ENCODE measurements at regions not wholly inside any gene's neighbourhood (a gene's known extent, or its start where the extent isn't known, plus 50 kb on each side); places are given as distances from the start of the nearest gene placed in this dataset.
"Not testable (repeated sequence)": the region's sequence is repeated elsewhere in the genome, so short reads cannot be mapped to it uniquely, and the experiment has no call there.

DNA sequence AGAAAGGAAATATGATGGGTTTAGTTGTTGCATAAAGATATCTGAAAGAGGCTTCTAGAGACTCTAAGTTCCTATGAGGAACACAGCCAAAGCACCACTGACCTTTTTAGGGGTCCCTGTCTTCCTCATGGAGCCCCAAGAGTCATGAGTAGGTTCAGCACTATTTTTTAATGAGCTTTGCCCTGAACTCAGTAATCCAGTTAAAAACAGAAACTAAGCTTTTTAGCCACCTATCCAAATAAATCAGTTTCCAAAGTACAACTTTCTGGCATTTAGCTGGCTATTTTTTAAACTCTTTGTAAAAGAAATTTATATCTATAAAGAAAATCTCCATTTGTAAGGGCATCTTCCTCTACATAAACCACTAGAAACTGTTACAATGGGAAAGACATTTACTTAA is 241.8 kb upstream of the UBASH3B start:
- POLR2A ChIA-PET (ENCODE audit: partially characterized antibody) = no interaction called here
- peaks cover 0 to 38% (median 27%) of the 10 kb centered on the region in 8 donors for H3K9me3 Mint-ChIP-seq

DNA sequence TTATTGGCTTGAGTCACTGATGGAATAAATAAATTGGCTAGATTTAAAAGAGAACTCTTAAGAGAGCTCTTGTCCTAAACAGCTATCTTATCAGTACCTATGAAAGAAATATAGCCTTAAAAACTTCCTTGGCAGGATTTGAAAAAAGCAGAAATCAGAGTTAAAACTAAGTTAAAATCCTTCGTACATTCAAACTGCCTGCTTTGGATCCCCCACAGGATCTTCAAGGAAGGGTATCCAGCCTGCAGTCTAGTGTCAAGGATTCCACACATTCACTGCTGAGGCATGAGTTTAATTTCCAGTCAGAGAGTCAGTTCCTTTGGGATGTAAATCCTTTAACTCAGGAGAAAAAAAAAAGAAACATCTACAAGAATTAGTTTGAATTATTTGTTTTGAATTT is 242.9 kb upstream of the UBASH3B start:
- Mint-ChIP-seq H3K27ac (no peak overlapping the region), H3K9me3 (peaks cover 0 to 32% (median 23%) of the 10 kb centered on the region in 8 donors), H3K27me3 (peaks cover 3 to 4% of the 10 kb centered on the region in 2 donors), H3K36me3 (peaks cover 0 to 1% of the 10 kb centered on the region in 2 donors), H3K4me3 (no peak overlapping the region), H3K4me1 (no peaks in the 10 kb centered on the region)
- Histone ChIP-seq H3K4me3 (ENCODE audit: low read length in 2 of 2) (no peak overlapping the region), H3K4me1 (ENCODE audit: insufficient read depth, low read length) (no peaks in the 10 kb centered on the region), H3K36me3 (ENCODE audit: insufficient read depth, low read length) (no peaks in the 10 kb centered on the region), H3K27ac (ENCODE audit: low read depth, low read length) (no peak overlapping the region), H3K9me3 (ENCODE audit: control insufficient read depth in 1 of 2, low read length in 2 of 2) (no peaks in the 10 kb centered on the region), H3K27me3 (ENCODE audit: insufficient read depth, low read length) (no peaks in the 10 kb centered on the region)
- intact Hi-C loops (cut with micrococcal nuclease) = no loop called here
- ChIA-PET POLR2A (ENCODE audit: partially characterized antibody) (no interaction called here), CTCF (ENCODE audit: partially characterized antibody) (no interaction called here)
- DNase-seq = no peak

More for the DNA sequence above, 241.8 kb upstream of the UBASH3B start:
- Histone ChIP-seq H3K27me3 (ENCODE audit: insufficient read depth, low read length) (no peaks in the 10 kb centered on the region), H3K36me3 (ENCODE audit: insufficient read depth, low read length) (no peaks in the 10 kb centered on the region), H3K4me1 (ENCODE audit: insufficient read depth, low read length) (no peaks in the 10 kb centered on the region), H3K4me3 (ENCODE audit: low read length in 2 of 2) (no peak overlapping the region), H3K9me3 (ENCODE audit: control insufficient read depth in 1 of 2, low read length in 2 of 2) (no peaks in the 10 kb centered on the region), H3K27ac (ENCODE audit: low read depth, low read length) (no peak overlapping the region)
- CTCF ChIA-PET (ENCODE audit: partially characterized antibody) = interaction anchor here (1.0 kb wide), 1 partner anchor 12 kb away, joined by 3 read pairs; no protein-coding TSS in a partner anchor
- H3K4me1 Mint-ChIP-seq = no peaks in the 10 kb centered on the region
- peaks cover 0 to 1% of the 10 kb centered on the region in 2 donors for H3K36me3 Mint-ChIP-seq
- no peak for DNase-seq
- H3K27me3 Mint-ChIP-seq = peaks cover 2 to 3% of the 10 kb centered on the region in 2 donors
- intact Hi-C loops (cut with micrococcal nuclease) = no loop called here
- H3K4me3 Mint-ChIP-seq = no peak overlapping the region
- H3K27ac Mint-ChIP-seq = no peak overlapping the region

DNA sequence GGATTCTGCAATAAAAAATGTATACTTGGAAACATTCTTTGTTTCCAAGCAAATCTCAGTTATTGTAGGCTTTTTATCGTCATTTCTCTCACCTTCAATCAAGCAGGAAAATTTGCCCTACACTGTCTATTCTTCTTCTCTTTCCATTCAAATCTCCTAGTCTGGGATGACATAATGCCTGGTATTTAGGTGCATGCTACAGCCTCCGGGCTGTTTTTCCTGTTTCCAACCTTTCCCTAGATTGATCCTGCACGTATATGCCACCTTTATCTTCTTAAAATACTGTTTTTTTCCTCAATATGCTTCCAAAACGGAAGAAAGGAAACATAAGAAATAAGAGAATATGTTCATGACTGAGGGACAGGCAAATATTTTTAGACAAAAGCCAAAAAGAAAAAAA is 249.1 kb upstream of the UBASH3B start:
- Histone ChIP-seq H3K36me3 (ENCODE audit: insufficient read depth, low read length) (no peaks in the 10 kb centered on the region), H3K9me3 (ENCODE audit: control insufficient read depth in 1 of 2, low read length in 2 of 2) (no peaks in the 10 kb centered on the region), H3K27me3 (ENCODE audit: insufficient read depth, low read length) (no peaks in the 10 kb centered on the region), H3K27ac (ENCODE audit: low read depth, low read length) (no peak overlapping the region), H3K4me3 (ENCODE audit: low read length in 2 of 2) (no peak overlapping the region), H3K4me1 (ENCODE audit: insufficient read depth, low read length) (no peaks in the 10 kb centered on the region)
- Mint-ChIP-seq H3K4me3 (no peak overlapping the region), H3K36me3 (no peaks in the 10 kb centered on the region), H3K4me1 (no peaks in the 10 kb centered on the region), H3K9me3 (peaks cover 0 to 8% (median 0%) of the 10 kb centered on the region in 8 donors), H3K27ac (no peak overlapping the region), H3K27me3 (peaks cover 6 to 7% of the 10 kb centered on the region in 2 donors)
- no peak for DNase-seq
- ChIA-PET CTCF (ENCODE audit: partially characterized antibody) (no interaction called here), POLR2A (ENCODE audit: partially characterized antibody) (no interaction called here)
- intact Hi-C loops (cut with micrococcal nuclease) = no loop called here

DNA sequence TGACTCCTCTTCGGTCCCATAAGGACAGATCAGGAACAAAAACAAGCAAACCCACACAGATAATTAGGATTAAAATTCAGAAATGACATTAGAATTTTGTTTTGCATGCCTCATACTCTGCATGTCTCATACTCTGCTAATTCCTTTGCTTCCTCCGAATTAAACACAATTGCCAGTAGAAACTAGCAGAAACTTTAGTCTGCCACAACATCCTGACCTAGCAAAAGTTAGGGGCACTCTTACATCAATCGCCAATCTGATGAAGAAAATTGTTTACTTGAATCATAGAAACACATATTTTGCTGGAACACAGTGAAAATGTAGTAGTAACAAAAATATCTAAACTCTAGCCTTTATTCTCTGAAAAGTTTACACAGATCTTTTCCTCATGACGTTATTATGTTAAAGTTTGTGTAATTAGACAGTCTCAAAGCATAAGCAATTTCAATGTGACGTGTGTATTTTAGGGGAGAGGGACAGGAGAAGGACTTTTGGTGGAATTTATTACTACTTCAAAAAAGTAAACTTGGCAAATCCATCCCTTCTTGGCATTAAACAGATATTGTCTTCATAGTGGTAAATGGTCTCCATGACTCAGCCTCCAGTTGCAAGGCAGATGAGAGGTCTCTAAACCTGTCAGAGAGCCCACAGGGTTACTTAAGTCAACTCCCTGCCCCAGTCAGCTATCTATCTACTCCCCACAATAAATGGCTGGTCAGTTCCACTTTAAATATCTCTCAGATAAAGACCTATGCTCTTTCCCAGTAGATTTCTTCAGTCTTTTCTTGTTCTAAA is 249.8 kb upstream of the UBASH3B start:
- intact Hi-C loops (cut with micrococcal nuclease) = no loop called here
- ChIA-PET POLR2A (ENCODE audit: partially characterized antibody) (no interaction called here), CTCF (ENCODE audit: partially characterized antibody) (no interaction called here)
- H3K4me1 Mint-ChIP-seq = no peaks in the 10 kb centered on the region
- Histone ChIP-seq H3K4me3 (ENCODE audit: low read length in 2 of 2) (no peak overlapping the region), H3K27ac (ENCODE audit: low read depth, low read length) (no peak overlapping the region), H3K4me1 (ENCODE audit: insufficient read depth, low read length) (no peaks in the 10 kb centered on the region), H3K36me3 (ENCODE audit: insufficient read depth, low read length) (no peaks in the 10 kb centered on the region), H3K27me3 (ENCODE audit: insufficient read depth, low read length) (no peaks in the 10 kb centered on the region), H3K9me3 (ENCODE audit: control insufficient read depth in 1 of 2, low read length in 2 of 2) (no peaks in the 10 kb centered on the region)
- no peak for DNase-seq
- no peaks in the 10 kb centered on the region for H3K36me3 Mint-ChIP-seq
- peaks cover 0 to 8% (median 0%) of the 10 kb centered on the region in 8 donors for H3K9me3 Mint-ChIP-seq
- peaks cover 6 to 7% of the 10 kb centered on the region in 2 donors for H3K27me3 Mint-ChIP-seq
- no peak overlapping the region for H3K4me3 Mint-ChIP-seq
- H3K27ac Mint-ChIP-seq = no peak overlapping the region

DNA sequence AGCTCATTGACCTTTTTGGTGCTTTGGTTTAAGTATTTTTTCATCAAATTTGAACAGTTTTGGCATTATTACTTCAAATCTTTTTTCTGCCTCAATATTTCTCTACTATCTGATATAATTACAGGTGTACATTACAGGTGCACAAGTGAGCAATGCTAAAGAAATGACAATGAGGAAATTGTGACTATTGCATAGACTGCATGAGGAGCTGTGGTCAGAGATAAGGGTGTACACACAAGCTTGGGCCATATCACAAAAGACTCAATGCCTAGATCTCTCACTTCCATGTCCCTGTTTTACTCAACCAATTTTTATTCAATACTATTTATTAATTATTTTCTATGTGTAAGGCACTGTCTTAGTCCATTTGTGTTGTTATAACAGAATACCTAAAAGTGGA is 251.0 kb upstream of the UBASH3B start:
- Histone ChIP-seq H3K9me3 (ENCODE audit: control insufficient read depth in 1 of 2, low read length in 2 of 2) (no peaks in the 10 kb centered on the region), H3K4me1 (ENCODE audit: insufficient read depth, low read length) (no peaks in the 10 kb centered on the region), H3K36me3 (ENCODE audit: insufficient read depth, low read length) (no peaks in the 10 kb centered on the region), H3K27ac (ENCODE audit: low read depth, low read length) (no peak overlapping the region), H3K27me3 (ENCODE audit: insufficient read depth, low read length) (no peaks in the 10 kb centered on the region), H3K4me3 (ENCODE audit: low read length in 2 of 2) (no peak overlapping the region)
- no peak overlapping the region for H3K27ac Mint-ChIP-seq
- ChIA-PET POLR2A (ENCODE audit: partially characterized antibody) (no interaction called here), CTCF (ENCODE audit: partially characterized antibody) (no interaction called here)
- H3K9me3 Mint-ChIP-seq = peaks cover 0 to 6% (median 0%) of the 10 kb centered on the region in 8 donors
- intact Hi-C loops (cut with micrococcal nuclease) = no loop called here
- no peak for DNase-seq
- no peaks in the 10 kb centered on the region for H3K4me1 Mint-ChIP-seq
- H3K36me3 Mint-ChIP-seq = no peaks in the 10 kb centered on the region
- peaks cover 5% of the 10 kb centered on the region in 2 donors for H3K27me3 Mint-ChIP-seq
- H3K4me3 Mint-ChIP-seq = no peak overlapping the region

DNA sequence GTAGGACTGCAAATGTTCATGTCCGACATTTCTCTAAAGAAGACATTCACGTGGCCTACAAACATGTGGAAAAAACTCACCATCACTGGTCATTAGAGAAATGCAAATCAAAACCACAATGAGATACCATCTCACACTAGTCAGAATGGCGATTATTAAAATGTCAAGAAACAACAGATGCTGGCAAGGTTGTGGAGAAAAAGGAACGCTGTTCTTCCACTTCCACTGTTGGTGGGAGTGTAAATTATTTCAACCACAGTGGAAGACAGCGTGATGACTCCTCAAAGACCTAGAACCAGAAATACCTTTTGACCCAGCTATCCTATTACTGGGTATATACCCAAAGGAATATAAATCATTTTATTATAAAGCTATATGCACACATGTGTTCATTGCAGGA is 253.9 kb upstream of the UBASH3B start:
- H3K27me3 ChIP-seq (ENCODE audit: insufficient read depth, low read length); H3K4me1 Mint-ChIP-seq; H3K4me1 ChIP-seq (ENCODE audit: insufficient read depth, low read length); H3K27me3 Mint-ChIP-seq; H3K27ac ChIP-seq (ENCODE audit: low read depth, low read length); H3K27ac Mint-ChIP-seq; H3K36me3 Mint-ChIP-seq; H3K4me3 Mint-ChIP-seq; DNase-seq; intact Hi-C loops (cut with micrococcal nuclease); CTCF ChIA-PET (ENCODE audit: partially characterized antibody); H3K9me3 ChIP-seq (ENCODE audit: control insufficient read depth in 1 of 2, low read length in 2 of 2); H3K4me3 ChIP-seq (ENCODE audit: low read length in 2 of 2); H3K9me3 Mint-ChIP-seq; POLR2A ChIA-PET (ENCODE audit: partially characterized antibody); H3K36me3 ChIP-seq (ENCODE audit: insufficient read depth, low read length): not testable (repeated sequence)

- H3K4me1 Mint-ChIP-seq = no peaks in the 10 kb centered on the region
- no peak for DNase-seq
- intact Hi-C loops (cut with micrococcal nuclease) = no loop called here
- H3K27ac ChIP-seq (ENCODE audit: low read depth, low read length) = no peak overlapping the region
- H3K27me3 ChIP-seq (ENCODE audit: insufficient read depth, low read length) = no peaks in the 10 kb centered on the region
- H3K4me3 Mint-ChIP-seq = no peak overlapping the region
- H3K36me3 ChIP-seq (ENCODE audit: insufficient read depth, low read length) = no peaks in the 10 kb centered on the region
- no peaks in the 10 kb centered on the region for H3K36me3 Mint-ChIP-seq
- POLR2A ChIA-PET (ENCODE audit: partially characterized antibody) = no interaction called here
- H3K9me3 ChIP-seq (ENCODE audit: control insufficient read depth in 1 of 2, low read length in 2 of 2) = no peaks in the 10 kb centered on the region
- H3K27ac Mint-ChIP-seq = no peak overlapping the region
- no peaks in the 10 kb centered on the region for H3K27me3 Mint-ChIP-seq
- CTCF ChIA-PET (ENCODE audit: partially characterized antibody) = no interaction called here
- peaks cover 0 to 2% (median 0%) of the 10 kb centered on the region in 8 donors for H3K9me3 Mint-ChIP-seq
- H3K4me3 ChIP-seq (ENCODE audit: low read length in 2 of 2) = no peak overlapping the region
- no peaks in the 10 kb centered on the region for H3K4me1 ChIP-seq (ENCODE audit: insufficient read depth, low read length)
Observed at GRCh38 chr11:122399375-122399774, 256.1 kb upstream of the UBASH3B start.
